Esophagus muscularis mucosa (tissue), 3 donors: ENCODE measurements at regions not wholly inside any gene's neighbourhood (a gene's known extent, or its start where the extent isn't known, plus 50 kb on each side); places are given as distances from the start of the nearest gene placed in this dataset.
"Not testable (repeated sequence)": the region's sequence is repeated elsewhere in the genome, so short reads cannot be mapped to it uniquely, and the experiment has no call there.

ENCODE experiments used
- POLR2A ChIP-seq: fragments of 450-650 bp; IDR thresholded peaks from one replicate; pipeline ENCODE4 v1.6.1; 2017; ENCODE audit warnings: antibody characterized with exemption, moderate library complexity, mild to moderate bottlenecking, low read depth
- POLR2AphosphoS5 ChIP-seq, 2 donors: sonication (generic); formaldehyde crosslinking; IDR thresholded peaks; one replicate each; pipeline ENCODE4 v1.6.1; 2017; ENCODE audit warnings: antibody characterized with exemption in 2 of 2
- TF ChIP-seq, protein P1 (sequence below), 3 experiments: fragments of 200-600 bp in 2 of 3; fragments of 450-650 bp in 1 of 3; sonication (generic) in 2 of 3; IDR thresholded peaks; one replicate each; pipeline ENCODE4 v1.5.1; 2017 to 2019; ENCODE audit warnings: antibody characterized with exemption in 3 of 3, mild to moderate bottlenecking in 2 of 3, moderate library complexity in 1 of 3

DNA sequence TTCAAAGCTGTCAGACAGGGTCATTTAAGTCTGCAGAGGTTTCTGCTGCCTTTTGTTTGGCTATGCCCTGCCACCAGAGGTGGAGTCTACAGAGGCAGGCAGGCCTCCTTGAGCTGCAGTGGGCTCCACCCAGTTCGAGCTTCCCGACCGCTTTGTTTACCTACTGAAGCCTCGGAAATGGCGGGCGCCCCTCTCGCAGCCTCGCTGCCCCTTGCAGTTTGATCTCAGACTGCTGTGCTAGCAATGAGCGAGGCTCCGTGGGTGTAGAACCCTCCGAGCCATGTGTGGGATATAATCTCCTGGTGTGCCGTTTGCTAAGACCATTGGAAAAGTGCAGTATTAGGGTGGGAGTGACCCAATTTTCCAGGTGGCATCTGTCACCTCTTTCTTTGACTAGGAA is 471.7 kb downstream of the RAB38 start:
- TF ChIP-seq, protein P1, sequence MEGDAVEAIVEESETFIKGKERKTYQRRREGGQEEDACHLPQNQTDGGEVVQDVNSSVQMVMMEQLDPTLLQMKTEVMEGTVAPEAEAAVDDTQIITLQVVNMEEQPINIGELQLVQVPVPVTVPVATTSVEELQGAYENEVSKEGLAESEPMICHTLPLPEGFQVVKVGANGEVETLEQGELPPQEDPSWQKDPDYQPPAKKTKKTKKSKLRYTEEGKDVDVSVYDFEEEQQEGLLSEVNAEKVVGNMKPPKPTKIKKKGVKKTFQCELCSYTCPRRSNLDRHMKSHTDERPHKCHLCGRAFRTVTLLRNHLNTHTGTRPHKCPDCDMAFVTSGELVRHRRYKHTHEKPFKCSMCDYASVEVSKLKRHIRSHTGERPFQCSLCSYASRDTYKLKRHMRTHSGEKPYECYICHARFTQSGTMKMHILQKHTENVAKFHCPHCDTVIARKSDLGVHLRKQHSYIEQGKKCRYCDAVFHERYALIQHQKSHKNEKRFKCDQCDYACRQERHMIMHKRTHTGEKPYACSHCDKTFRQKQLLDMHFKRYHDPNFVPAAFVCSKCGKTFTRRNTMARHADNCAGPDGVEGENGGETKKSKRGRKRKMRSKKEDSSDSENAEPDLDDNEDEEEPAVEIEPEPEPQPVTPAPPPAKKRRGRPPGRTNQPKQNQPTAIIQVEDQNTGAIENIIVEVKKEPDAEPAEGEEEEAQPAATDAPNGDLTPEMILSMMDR (IDR thresholded peaks at IDR 0.05): not testable (repeated sequence)
- TF ChIP-seq POLR2AphosphoS5 (IDR thresholded peaks at IDR 0.05); POLR2A: not testable (repeated sequence)
